ENCODE measurements at regions not wholly inside any gene's neighbourhood (a gene's known extent, or its start where the extent isn't known, plus 50 kb on each side); places are given as distances from the start of the nearest gene placed in this dataset.

GRCh38 chr11:129593098-129593497, 217.4 kb downstream of the BARX2 start:
- Histone ChIP-seq H2AFZ (ENCODE audit: low read depth, low read length, severe bottlenecking) (no peak overlapping the region), H3K79me2 (ENCODE audit: insufficient read depth, low read length) (no peaks in the 10 kb centered on the region), H3K27ac (ENCODE audit: low read depth, low read length) (no peak overlapping the region), H3F3A (ENCODE audit: insufficient read depth) (no peaks in the 10 kb centered on the region), H4K20me1 (ENCODE audit: low read depth, low read length) (no peaks in the 10 kb centered on the region), H3K27me3 (ENCODE audit: low read length) (no peaks in the 10 kb centered on the region), H3K4me2 (ENCODE audit: low read depth, low read length, poor library complexity, severe bottlenecking) (no peak overlapping the region), H3K9ac (ENCODE audit: low read length) (no peak overlapping the region), H3K4me3 (ENCODE audit: insufficient read depth, low read length, poor library complexity, severe bottlenecking) (no peak overlapping the region), H3K36me3 (ENCODE audit: low read length) (no peaks in the 10 kb centered on the region), H3K9me3 (ENCODE audit: insufficient read depth, low read length) (no peaks in the 10 kb centered on the region), H3K9me2 (replicated peaks; ENCODE audit: insufficient read depth, low read length) (no peaks in the 10 kb centered on the region)
- TF ChIP-seq EZH2phosphoT487 (conservative IDR thresholded peaks at IDR 0.05; ENCODE audit: low read length) (no peak), CTCF (IDR thresholded peaks at IDR 0.05; ENCODE audit: insufficient read depth, low read length, poor library complexity, severe bottlenecking) (no peak)

- H3K36me3 ChIP-seq (ENCODE audit: low read length), result no peaks in the 10 kb centered on the region
- H3F3A ChIP-seq (ENCODE audit: insufficient read depth), result no peaks in the 10 kb centered on the region
- H3K79me2 ChIP-seq (ENCODE audit: insufficient read depth, low read length), result no peaks in the 10 kb centered on the region
- no peak overlapping the region for H2AFZ ChIP-seq (ENCODE audit: low read depth, low read length, severe bottlenecking)
- no peaks in the 10 kb centered on the region for H3K9me2 ChIP-seq (replicated peaks; ENCODE audit: insufficient read depth, low read length)
- H3K4me2 ChIP-seq (ENCODE audit: low read depth, low read length, poor library complexity, severe bottlenecking), result no peak overlapping the region
- H4K20me1 ChIP-seq (ENCODE audit: low read depth, low read length), result no peaks in the 10 kb centered on the region
- H3K9ac ChIP-seq (ENCODE audit: low read length), result no peak overlapping the region
- TF ChIP-seq EZH2phosphoT487 (conservative IDR thresholded peaks at IDR 0.05; ENCODE audit: low read length) (no peak), CTCF (IDR thresholded peaks at IDR 0.05; ENCODE audit: insufficient read depth, low read length, poor library complexity, severe bottlenecking) (no peak)
- no peaks in the 10 kb centered on the region for H3K27me3 ChIP-seq (ENCODE audit: low read length)
- H3K27ac ChIP-seq (ENCODE audit: low read depth, low read length), result no peak overlapping the region
- H3K9me3 ChIP-seq (ENCODE audit: insufficient read depth, low read length), result no peaks in the 10 kb centered on the region
- H3K4me3 ChIP-seq (ENCODE audit: insufficient read depth, low read length, poor library complexity, severe bottlenecking), result no peak overlapping the region
Observed at GRCh38 chr11:129595038-129595962, 219.7 kb downstream of the BARX2 start.

DNA sequence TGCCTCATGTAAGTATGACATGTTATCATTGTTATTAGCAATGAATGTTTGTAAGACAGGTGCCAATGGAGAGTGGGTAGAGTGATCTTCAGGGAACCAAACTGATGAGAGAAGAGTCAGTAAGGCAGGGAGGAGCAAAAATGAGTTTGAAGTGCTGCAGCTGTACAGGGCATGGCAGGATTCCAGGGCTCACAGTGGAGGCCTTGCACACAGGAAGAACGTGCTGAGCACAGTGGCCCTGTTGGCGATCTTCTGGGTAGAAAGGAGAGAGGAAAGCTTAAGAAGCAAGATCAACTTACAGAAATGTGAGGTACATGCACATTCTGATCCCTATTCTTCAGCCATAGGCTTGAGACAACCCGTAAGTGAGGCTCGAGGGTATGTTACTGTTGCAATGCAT, 219.3 kb upstream of the TMEM45B start:
- H2AFZ ChIP-seq (ENCODE audit: low read depth, low read length, severe bottlenecking), result no peak overlapping the region

More for the DNA sequence above, 219.3 kb upstream of the TMEM45B start:
- no peaks in the 10 kb centered on the region for H3K36me3 ChIP-seq (ENCODE audit: low read length)
- no peaks in the 10 kb centered on the region for H3K9me2 ChIP-seq (replicated peaks; ENCODE audit: insufficient read depth, low read length)
- H3K27me3 ChIP-seq (ENCODE audit: low read length), result no peaks in the 10 kb centered on the region
- no peaks in the 10 kb centered on the region for H4K20me1 ChIP-seq (ENCODE audit: low read depth, low read length)
- H3K79me2 ChIP-seq (ENCODE audit: insufficient read depth, low read length), result no peaks in the 10 kb centered on the region
- no peaks in the 10 kb centered on the region for H3F3A ChIP-seq (ENCODE audit: insufficient read depth)
- H3K9me3 ChIP-seq (ENCODE audit: insufficient read depth, low read length), result no peaks in the 10 kb centered on the region
- TF ChIP-seq CTCF (IDR thresholded peaks at IDR 0.05; ENCODE audit: insufficient read depth, low read length, poor library complexity, severe bottlenecking) (no peak), EZH2phosphoT487 (conservative IDR thresholded peaks at IDR 0.05; ENCODE audit: low read length) (no peak)
- H3K27ac ChIP-seq (ENCODE audit: low read depth, low read length), result no peak overlapping the region
- no peak overlapping the region for H3K4me2 ChIP-seq (ENCODE audit: low read depth, low read length, poor library complexity, severe bottlenecking)
- no peak overlapping the region for H3K4me3 ChIP-seq (ENCODE audit: insufficient read depth, low read length, poor library complexity, severe bottlenecking)
- H3K9ac ChIP-seq (ENCODE audit: low read length), result no peak overlapping the region

All from SU-DHL-6 (cell line).